ENCODE measurements at regions not wholly inside any gene's neighbourhood (a gene's known extent, or its start where the extent isn't known, plus 50 kb on each side); places are given as distances from the start of the nearest gene placed in this dataset.

DNA sequence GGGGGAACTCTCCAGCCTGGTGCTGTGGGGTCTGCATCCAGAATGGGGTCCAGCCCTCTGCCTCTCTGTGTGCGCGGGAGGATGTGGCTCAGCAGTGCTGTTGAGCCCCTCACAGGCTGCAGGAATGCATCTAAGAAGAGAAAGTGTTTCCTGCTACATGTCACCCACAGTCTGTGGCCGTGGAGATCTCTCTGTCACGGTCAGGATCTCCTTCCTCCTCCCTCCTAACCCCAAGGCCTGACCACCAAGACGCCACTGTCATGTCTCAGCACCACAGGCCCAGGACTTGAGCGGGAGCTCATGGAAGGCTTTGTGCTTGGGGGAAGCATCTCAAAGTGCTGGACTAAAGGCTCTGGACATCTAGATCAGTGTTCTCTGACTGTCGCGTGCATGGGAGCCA lies 90.1 kb downstream of the SREK1 start:
- no peak for TF ChIP-seq GATA2 (IDR thresholded peaks at IDR 0.05; ENCODE audit: low read depth, low read length)
- TF ChIP-seq GATA3 (IDR thresholded peaks at IDR 0.05; ENCODE audit: low read depth, low read length), result no peak

DNA sequence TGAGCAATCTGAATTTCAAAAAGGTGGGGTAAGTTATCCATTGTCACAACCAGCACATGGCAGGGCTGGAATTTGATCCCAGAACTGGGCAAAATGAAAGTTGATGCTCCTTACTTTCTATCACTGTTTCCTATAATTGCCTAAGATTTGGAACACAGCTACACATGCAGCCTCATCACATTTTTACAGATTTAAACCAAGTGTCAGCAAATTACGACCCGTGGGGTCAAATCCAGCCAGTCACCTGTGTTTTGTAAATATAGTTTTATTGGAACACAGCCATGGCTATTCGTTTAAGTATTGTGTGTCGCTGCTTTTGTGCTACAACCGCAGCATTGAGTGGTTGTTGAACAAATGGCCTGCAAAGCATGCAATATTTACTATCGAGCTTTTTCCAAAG lies 94.3 kb downstream of the SREK1 start:
- TF ChIP-seq GATA3 (IDR thresholded peaks at IDR 0.05; ENCODE audit: low read depth, low read length) (no peak), GATA2 (IDR thresholded peaks at IDR 0.05; ENCODE audit: low read depth, low read length) (no peak)

DNA sequence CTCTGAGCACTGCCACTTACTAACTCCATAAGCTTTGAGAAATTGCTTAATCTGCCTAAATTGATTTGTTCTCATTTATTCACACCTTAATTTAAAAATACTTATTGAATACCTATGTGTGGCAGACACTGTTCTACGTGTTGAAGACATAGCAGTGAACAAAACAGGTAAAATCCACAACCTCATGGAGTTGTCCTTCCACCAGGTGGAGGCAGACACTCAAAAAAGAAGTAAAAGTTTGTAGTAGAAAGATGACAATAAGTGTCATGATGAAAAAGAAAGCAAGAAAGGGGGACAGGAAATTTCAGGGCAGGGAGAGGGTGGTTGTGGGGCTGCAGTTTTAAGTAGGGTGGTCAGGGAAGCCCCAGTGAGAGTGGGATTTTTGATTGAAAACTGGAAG lies 94.9 kb downstream of the SREK1 start:
- no peak for TF ChIP-seq GATA3 (IDR thresholded peaks at IDR 0.05; ENCODE audit: low read depth, low read length)
- no peak for TF ChIP-seq GATA2 (IDR thresholded peaks at IDR 0.05; ENCODE audit: low read depth, low read length)

DNA sequence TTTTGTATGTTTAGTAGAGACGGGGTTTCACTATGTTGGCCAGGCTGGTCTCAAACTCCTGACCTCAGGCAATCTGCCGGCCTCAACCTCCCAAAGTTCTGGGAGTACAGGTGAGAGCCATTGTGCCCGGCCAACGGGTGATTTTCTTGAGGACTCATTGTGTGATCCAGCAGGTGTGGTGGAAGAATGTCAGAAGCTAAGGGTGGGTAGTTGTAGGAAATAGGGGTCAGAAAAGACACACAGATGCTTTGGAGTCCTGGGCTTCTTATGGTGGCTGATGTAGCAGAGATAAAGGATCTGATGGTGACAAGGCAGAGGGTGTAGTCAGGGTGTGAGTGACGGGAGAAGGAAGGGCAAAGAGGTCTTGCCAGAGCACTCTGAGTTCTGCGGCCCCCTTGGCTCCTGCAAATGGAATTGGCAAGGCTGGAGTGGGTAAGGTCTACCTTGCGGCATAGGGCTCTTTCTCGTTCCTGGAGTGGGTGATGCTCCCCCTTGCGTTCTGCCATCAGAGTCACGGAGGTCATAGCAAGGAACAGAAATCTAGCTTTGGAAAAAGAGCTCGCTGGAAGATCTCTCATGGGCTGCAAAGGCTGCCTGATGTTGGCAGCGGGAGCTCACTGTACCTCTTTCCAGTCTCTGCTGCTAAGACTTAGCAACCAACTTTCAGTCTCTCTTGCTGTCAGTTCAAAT lies 97.2 kb downstream of the SREK1 start:
- no peak for TF ChIP-seq GATA2 (IDR thresholded peaks at IDR 0.05; ENCODE audit: low read depth, low read length)
- TF ChIP-seq GATA3 (IDR thresholded peaks at IDR 0.05; ENCODE audit: low read depth, low read length), result no peak

DNA sequence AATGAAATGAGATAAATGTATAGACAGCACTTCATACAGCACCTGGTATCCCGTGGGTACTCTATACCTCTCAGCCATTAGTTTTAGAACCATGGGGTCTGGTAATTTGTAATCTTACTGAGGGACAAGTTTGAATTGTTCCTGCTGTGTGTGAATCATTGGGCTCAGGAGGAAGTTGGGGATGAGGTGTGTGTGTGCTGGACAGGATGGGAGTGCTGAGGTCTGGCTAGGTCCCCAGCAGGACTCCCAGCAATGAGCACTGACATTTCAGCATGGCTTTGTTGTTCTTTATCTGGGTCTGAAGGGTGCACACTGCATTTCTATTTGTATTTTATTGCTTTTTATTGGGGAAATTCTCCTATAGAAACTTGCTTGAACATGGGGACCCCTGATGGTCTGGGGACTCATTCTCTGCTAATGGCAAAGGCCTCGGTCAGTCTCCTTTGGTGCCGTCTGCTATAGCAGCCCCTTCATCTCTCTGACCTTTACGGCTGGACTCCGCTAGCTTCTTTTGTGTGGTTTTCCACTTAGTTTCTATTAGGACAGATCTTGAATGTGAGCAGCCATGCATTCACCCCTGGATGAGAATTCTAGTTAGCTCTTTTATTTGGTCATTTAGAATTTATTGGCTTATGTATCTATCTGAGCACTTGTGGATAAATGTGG lies 98.1 kb downstream of the SREK1 start:
- TF ChIP-seq GATA2 (IDR thresholded peaks at IDR 0.05; ENCODE audit: low read depth, low read length), result no peak
- TF ChIP-seq GATA3 (IDR thresholded peaks at IDR 0.05; ENCODE audit: low read depth, low read length), result no peak

DNA sequence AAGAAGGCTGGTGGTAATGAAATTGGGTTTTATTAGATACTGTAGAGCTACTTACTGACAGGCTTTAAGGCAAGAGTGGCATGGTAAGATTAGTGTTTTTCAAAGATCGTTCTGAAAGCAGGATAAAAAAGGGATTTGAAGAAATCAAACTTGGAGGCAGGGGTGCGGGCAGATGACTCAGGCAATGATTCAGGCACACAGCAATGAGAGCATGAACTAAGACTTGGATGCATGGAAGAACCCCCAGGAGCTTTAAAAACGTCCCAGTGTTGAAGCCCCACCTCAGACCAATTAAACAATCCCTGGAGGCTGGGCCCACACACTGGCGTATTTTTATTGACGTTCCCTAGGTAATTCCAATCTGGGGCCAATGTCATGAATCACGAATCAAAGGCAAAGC lies 102.5 kb downstream of the SREK1 start:
- TF ChIP-seq GATA2 (IDR thresholded peaks at IDR 0.05; ENCODE audit: low read depth, low read length), result no peak
- TF ChIP-seq GATA3 (IDR thresholded peaks at IDR 0.05; ENCODE audit: low read depth, low read length), result no peak

DNA sequence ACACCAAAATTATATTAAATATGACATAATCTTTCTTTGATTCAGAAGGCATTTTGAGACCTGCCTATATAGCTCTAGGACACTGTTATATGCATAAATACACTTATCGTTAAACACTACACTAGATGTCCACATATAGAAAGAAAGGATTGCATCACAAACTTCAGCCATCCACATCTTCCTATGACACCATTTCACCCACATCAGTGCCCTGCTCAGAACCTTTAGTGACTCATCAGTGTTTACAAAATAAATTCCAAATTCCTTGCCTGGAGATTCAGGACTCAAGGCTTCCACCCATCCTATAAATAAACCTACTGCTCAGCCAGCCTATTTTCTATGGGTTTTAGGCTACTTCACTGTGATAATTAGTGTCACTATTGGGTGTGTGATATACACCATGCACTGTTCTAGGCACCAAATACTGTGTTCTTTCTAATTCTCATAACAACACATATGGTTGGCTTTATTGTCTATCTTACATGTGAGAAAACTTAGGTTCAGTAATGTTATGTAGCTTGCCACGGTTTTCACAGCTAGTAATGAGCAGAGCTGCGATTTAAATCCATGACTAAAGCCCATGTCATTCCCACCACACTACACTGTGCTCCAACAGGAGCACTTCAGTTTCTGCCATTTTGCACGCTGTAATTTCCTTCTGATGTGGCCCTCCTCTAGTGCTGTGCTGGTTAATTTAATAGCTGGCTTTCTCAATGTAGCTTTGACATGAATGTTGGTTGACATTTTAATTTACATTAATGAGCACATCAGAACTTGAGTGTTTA lies 103.3 kb downstream of the SREK1 start:
- TF ChIP-seq GATA3 (IDR thresholded peaks at IDR 0.05; ENCODE audit: low read depth, low read length) (no peak), GATA2 (IDR thresholded peaks at IDR 0.05; ENCODE audit: low read depth, low read length) (no peak)

DNA sequence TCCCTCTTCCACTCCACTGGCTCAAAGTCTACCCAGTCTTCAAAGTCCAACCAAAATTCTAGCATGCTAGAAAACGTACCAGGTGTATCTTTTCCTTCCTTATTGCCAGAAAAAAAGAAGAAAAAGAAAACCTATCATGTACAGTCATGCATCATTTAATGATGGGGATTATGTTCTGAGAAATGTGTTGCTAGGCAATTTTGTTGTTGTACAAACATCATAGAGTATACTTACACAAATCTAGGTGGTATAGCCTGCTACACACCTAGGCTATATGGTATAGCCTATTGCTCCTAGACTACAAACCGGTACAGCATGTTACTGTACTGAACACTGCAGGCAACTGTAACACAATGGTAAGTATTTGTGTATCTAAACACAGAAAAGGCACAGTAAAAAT lies 104.8 kb downstream of the SREK1 start:
- TF ChIP-seq GATA2 (IDR thresholded peaks at IDR 0.05; ENCODE audit: low read depth, low read length) (no peak), GATA3 (IDR thresholded peaks at IDR 0.05; ENCODE audit: low read depth, low read length) (no peak)

DNA sequence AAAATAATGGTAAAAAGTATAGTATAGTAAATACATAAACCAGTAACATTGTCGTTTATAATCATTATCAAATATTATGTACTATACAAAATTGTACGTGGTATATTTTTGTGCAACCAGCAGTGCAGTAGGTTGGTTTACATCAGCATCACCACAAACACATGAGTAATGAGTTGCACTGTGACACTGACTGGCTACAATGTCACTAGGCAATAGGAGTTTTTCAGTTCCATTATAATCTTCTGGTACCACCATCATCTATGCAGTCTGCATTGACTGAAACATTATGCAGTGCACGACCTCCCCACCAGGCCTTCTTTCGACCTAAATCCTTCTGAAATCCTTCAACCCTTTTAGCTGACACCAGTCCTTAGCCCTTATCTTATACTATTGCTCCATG lies 105.8 kb downstream of the SREK1 start:
- TF ChIP-seq GATA2 (IDR thresholded peaks at IDR 0.05; ENCODE audit: low read depth, low read length) (no peak), GATA3 (IDR thresholded peaks at IDR 0.05; ENCODE audit: low read depth, low read length) (no peak)

DNA sequence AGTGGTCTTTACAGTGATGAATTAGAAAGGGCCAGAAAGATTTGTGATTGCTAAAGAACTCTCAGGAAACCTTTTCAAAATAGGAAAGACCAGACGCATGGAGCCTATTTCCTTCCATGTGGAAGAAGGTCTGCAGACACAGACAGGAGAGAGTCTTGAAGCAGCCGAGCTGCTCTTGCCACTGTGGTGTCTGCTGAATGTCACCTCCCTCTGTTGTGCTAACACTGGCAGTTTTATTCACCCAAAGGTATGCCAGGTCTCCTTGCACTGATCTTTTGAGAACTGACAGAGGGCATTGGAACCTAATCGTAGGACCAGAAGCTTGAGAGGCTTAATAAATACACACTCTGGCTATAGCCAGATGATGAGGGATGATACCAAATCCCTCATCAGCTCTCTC lies 108.7 kb downstream of the SREK1 start:
- no peak for TF ChIP-seq GATA3 (IDR thresholded peaks at IDR 0.05; ENCODE audit: low read depth, low read length)
- no peak for TF ChIP-seq GATA2 (IDR thresholded peaks at IDR 0.05; ENCODE audit: low read depth, low read length)

DNA sequence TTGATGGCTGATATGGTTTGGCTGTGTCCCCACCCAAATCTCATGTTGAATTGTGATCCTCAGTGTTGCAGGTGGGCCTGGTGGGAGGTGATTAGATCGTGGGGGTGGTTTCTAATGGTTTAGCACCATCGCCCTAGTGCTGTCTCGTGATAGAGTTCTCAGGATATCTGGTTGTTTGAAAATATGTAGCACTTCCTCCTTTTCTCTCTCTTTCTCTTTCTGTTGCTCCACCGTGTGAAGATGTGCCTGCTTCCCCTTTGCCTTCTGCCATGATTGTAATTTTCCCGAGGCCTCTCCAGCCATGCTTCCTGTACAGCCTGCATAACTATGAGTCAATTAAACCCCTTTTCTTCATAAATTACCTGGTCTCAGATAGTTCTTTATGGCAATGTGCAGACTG lies 111.6 kb downstream of the SREK1 start:
- TF ChIP-seq GATA2 (IDR thresholded peaks at IDR 0.05; ENCODE audit: low read depth, low read length), result no peak
- no peak for TF ChIP-seq GATA3 (IDR thresholded peaks at IDR 0.05; ENCODE audit: low read depth, low read length)

DNA sequence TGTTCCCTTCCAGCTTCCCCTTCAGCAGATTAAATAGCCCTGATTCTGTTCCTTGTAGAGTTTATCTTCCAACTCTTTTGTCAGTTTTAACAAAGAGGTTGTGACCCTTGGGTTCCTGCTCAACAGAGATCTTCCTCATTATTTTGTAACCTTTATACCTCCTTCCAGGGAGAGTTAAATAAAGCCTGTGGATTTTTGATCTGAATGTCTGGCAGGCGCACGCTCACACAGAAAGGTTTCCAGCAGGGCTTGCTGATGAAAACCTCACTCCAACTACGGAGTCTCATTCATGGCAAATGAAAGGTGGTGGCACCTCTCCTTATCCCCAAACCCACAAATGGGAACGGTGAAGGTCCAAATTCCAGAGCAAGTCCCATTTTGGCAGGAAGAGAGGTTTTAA lies 129.0 kb downstream of the SREK1 start:
- TF ChIP-seq GATA2 (IDR thresholded peaks at IDR 0.05; ENCODE audit: low read depth, low read length) (no peak), GATA3 (IDR thresholded peaks at IDR 0.05; ENCODE audit: low read depth, low read length) (no peak)

DNA sequence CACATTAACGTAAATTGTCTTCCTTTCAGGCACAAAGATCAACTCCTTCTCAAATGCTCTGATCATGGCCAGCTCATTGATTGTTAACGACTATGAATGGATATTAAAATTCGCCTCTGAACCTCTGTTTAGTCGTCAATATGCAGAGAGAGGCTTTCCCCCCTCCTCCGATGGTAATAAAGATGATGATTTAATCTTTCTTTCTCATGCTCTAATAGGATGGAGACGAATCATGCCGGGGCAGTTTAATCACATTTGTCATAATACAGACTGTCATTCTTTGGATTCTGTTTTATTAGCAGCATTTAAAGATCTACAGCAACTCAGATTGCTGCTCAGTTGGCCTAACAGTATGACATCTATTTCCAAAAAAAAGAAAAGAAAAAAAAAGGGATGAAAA lies 132.9 kb downstream of the SREK1 start:
- no peak for TF ChIP-seq GATA3 (IDR thresholded peaks at IDR 0.05; ENCODE audit: low read depth, low read length)
- TF ChIP-seq GATA2 (IDR thresholded peaks at IDR 0.05; ENCODE audit: low read depth, low read length), result no peak

DNA sequence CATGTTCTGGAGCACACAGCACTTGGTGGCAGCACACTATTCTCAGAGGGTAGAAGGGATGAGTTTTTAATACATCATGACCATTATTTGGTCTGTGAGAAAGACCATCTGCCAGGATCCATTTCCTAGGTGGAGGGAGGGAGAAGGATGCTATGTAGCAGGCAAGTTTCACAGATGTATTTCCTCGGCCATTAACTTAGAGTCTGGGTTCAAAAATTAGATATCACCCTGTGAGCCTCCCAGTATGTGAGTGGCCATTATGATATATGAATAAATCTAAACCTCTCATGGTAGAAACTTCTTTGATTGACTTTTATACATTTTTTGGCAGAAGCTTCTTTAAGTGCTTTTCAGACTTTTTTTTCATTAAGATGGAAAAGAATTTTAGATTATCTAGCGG lies 133.9 kb downstream of the SREK1 start:
- TF ChIP-seq GATA3 (IDR thresholded peaks at IDR 0.05; ENCODE audit: low read depth, low read length) (no peak), GATA2 (IDR thresholded peaks at IDR 0.05; ENCODE audit: low read depth, low read length) (no peak)

DNA sequence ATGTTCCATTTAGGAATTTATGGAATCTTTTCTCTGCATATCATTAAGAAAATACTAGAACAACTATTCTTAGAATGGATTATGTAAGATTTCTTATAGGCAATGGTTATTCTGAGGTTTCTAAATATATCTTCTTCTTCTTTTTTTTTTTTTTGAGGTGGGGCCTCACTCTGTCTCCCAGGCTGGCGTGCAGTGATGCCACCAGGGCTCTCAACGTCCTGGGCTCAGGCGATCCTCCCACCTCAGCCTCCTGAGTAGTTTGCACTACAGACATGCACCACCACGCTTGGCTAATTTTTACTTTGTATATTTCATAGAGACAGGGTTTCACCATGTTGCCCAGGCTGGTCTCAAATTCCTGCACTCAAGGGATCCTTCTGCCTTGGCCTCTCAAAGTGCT lies 137.2 kb downstream of the SREK1 start:
- TF ChIP-seq GATA2 (IDR thresholded peaks at IDR 0.05; ENCODE audit: low read depth, low read length) (no peak), GATA3 (IDR thresholded peaks at IDR 0.05; ENCODE audit: low read depth, low read length) (no peak)
